GM10266 (cell line): ENCODE measurements at regions not wholly inside any gene's neighbourhood (a gene's known extent, or its start where the extent isn't known, plus 50 kb on each side); places are given as distances from the start of the nearest gene placed in this dataset.

Experiments used
- DNase-seq: peaks from one replicate; pipeline ENCODE4 v3.0.0; 2012; ENCODE audit errors: extremely low spot score
- TF ChIP-seq, protein P1 (sequence below): IDR thresholded peaks from 2 replicates; pipeline ENCODE4 v1.5.1; 2012; ENCODE audit warnings: mild to moderate bottlenecking, low read depth; ENCODE audit not compliant: control insufficient read depth, insufficient read depth; ENCODE audit errors: missing control alignments

DNA sequence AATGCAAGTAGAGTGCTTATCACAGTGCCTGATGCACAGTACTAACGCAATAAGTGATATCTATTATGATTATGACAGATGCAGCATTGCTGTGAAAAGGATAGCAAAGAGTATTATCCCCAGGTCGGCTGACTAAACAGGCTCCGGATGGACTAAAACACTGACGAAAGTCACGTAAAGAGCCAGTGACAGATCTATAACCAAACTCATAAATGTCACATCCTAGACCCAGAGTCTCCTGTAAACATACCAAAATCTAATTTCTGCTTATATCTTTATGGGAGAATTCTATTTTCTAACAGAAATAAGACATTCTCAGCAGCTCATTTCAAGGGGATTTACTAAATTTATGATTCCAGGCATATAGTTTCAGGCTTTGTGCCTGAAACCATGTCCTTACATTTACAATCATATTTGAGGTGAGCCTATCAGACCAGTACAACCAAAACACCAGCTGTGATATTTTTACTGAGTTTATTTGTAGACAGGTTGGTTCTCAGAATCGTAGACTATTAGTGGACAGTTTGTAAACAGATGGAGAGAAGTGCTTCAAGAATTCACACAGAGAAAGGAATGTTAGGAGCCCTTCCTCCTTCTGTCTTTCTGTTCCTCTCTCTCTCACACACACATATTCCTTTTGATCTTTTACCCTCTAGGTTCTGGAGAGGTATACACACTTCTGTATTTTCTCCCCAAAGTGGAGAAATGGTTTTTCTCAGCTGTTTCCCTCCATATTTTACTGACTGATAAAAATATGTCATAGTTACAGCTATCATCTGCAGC is 52.4 kb upstream of the WDR26 start:
- DNase-seq = no peak
- TF ChIP-seq, protein P1, sequence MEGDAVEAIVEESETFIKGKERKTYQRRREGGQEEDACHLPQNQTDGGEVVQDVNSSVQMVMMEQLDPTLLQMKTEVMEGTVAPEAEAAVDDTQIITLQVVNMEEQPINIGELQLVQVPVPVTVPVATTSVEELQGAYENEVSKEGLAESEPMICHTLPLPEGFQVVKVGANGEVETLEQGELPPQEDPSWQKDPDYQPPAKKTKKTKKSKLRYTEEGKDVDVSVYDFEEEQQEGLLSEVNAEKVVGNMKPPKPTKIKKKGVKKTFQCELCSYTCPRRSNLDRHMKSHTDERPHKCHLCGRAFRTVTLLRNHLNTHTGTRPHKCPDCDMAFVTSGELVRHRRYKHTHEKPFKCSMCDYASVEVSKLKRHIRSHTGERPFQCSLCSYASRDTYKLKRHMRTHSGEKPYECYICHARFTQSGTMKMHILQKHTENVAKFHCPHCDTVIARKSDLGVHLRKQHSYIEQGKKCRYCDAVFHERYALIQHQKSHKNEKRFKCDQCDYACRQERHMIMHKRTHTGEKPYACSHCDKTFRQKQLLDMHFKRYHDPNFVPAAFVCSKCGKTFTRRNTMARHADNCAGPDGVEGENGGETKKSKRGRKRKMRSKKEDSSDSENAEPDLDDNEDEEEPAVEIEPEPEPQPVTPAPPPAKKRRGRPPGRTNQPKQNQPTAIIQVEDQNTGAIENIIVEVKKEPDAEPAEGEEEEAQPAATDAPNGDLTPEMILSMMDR = no peak

DNA sequence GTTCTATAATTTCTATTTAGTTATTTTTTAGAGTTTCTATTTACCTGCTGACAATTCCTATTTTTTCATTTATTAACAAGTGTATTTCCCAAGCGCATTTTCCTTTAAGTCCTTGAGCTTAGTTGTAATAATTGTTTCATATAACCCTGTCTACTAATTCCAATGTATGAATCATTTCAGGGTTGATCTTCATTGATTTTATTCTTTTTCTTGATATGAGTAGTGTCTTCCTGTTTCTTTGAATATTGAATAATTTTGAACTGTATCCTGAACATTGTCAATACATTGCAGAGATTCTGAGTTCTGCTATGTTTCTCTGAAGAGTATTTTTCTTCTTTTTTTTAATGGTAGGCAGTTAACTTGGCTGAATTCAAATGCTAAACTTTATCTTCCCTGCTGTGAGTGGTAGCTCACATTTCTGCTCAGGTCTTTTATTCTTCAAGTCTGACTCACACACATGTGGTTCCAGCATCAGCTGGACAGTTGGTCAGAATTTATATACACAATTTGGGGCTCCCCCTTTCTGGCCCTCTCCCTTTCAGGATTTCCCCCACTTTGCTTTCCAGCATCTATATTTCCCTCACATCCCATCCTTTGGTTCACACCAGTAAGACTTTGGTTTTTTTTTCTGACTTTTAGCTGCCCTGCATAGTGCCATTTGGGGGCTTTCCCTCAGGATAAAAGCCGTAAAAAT is 54.4 kb upstream of the WDR26 start:
- DNase-seq = no peak
- TF ChIP-seq, protein P1 = no peak

DNA sequence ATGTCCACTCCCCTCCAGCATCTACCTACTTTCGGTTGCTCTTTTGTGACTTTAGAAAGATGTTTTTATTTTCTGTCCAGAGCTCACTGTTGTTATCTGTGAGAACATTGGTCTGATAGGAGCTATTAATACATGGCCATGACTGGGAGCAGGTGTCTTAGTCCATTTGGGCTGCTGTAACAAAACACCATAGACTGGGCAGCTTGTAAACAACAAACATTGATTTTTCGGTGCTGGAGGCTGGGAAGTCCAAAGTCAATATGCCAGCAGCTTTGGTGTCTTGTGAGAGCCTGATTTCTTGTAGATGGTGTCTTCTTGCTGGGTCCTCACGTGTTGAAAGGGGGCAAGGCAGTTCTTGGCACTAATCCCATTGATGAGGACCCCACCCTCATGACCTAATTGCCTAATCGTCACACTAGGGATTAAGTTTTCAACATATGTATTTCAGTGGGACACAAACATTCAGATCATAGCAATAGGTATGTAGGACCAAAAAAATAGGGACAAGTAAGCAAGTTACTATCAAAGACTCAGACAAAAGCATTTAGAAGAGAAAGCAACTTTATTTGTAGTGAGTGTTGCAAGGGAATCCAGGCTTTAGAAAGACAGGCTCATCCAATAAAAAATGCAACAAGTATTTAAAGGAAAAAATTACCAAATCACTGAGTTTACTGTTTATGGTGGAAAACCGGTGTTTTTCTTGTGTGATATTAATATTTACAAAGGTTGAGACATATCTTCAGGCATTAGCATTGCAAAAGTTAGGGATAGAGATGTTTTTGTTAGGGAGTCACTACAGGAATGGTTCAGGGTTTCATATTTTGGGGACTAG is 55.2 kb upstream of the WDR26 start:
- TF ChIP-seq, protein P1 = no peak
- DNase-seq = no peak

DNA sequence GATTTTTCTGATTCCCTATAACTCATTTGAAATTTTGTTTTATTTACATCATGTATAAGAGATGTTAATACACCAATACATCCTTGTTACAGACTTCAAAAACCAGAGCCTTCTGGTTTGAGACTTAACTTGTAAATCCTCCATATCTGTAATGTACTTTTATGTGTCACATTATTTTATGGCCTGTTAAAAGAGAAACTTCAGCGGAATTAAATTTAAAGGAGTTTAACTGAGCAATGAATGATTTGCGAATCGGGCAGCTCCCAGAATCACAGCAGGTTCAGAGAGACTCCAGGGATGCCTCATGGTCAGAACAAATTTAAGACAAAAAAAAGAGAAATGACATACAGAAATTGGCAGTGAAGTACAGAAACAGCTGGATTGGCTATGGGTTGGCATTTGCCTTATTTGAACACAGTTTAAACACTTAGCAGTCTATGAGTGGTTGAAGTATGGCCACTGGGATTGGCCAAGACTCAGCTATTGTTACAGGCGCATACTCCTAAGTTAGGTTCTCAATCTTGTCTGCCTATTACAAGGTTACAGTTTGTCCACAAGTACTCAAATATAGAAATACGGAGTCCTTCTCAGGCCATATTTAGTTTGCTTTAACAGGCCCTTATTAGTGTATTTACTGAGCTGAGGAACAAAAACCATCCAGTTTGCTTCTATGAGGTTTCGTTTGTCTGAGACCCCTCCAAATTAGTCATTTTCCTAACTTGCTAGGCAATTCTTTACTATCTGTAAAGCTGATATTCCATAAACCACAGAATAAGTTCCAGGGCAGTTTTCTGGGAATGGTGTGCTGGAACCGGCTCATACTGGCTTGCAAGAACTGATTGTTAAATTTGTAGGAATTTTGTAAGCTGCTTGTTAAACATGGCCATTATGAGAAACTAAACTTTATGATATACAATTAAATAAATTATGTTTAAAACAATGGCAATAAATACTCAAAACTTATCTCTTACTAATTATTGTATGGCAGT is 56.2 kb upstream of the WDR26 start:
- TF ChIP-seq, protein P1 = no peak
- DNase-seq = no peak

DNA sequence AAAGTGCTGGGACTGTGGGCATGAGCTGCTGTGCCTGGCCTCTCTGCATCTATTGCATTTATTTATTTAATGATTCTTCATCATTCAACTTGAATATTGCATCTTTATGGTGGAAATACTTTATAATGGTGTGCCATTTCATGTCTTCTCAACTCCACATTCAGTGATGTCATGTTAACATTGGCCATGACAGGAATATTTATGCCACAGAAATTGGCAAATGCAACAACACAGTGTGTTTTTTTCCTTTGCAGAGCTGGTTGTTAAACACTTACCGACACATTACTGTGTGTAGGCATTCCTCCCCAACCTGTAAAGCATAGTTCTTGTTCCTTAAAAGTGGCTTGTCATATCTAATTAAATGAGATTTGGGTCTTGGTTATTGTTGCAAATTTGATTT is 57.4 kb upstream of the WDR26 start:
- no peak for DNase-seq
- TF ChIP-seq, protein P1 = no peak

DNA sequence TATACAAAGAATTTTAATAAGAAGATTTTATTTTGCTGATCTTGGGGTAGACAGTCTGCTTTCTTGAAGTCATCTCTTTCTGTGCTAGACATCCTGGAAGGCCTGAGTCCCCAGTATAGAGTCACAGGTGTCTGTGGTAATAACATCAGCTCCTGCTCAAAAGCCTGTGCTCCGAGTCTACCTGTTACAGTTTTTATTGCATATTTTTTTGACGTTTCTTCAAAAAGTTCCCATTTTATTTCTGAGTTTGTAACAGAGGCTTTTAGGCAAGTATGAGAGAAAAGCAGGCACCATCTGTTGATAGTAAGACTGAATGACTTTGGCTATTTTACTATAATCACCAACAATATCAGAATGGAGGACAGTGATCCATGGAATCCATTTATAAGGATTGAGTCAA is 58.0 kb upstream of the WDR26 start:
- TF ChIP-seq, protein P1 = no peak
- DNase-seq = no peak
